ENCODE measurements at regions not wholly inside any gene's neighbourhood (a gene's known extent, or its start where the extent isn't known, plus 50 kb on each side); places are given as distances from the start of the nearest gene placed in this dataset.

DNA sequence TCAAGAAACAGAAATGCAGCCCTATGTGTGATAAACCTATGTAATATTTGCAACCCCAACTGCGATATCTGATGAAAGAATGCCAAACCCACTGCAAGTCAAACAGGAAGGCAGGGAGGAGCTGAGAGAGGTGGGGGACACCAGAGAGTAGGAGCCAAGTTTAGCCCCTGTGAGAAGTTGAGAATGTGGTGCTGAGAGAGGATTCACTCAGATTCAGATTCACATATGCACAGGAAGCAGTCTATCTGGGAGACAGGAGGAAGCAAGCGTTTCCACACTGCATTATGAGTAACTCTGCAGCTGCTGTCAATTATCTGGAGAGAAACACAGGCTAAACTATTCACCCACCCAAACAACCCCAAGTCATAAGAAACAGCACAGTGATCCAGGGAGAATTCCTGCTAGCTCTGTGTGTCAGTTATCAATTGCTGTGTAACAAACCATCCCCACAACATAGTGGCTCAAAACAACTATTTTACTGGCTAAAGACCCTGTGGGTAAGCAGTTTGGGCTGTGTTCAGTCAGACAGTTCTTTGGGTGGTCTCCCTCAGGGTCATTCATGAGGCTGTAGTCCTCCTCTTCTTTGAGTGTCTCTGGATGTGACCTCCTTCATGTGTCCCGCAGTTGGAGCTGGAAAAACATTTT, 161.9 kb upstream of the RAI14 start:
- TF ChIP-seq, protein P1, sequence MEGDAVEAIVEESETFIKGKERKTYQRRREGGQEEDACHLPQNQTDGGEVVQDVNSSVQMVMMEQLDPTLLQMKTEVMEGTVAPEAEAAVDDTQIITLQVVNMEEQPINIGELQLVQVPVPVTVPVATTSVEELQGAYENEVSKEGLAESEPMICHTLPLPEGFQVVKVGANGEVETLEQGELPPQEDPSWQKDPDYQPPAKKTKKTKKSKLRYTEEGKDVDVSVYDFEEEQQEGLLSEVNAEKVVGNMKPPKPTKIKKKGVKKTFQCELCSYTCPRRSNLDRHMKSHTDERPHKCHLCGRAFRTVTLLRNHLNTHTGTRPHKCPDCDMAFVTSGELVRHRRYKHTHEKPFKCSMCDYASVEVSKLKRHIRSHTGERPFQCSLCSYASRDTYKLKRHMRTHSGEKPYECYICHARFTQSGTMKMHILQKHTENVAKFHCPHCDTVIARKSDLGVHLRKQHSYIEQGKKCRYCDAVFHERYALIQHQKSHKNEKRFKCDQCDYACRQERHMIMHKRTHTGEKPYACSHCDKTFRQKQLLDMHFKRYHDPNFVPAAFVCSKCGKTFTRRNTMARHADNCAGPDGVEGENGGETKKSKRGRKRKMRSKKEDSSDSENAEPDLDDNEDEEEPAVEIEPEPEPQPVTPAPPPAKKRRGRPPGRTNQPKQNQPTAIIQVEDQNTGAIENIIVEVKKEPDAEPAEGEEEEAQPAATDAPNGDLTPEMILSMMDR (IDR thresholded peaks at IDR 0.05), result no peak
- TF ChIP-seq POLR2A (IDR thresholded peaks at IDR 0.05), result no peak

Measured in right lobe of liver (tissue), 4 donors.